ENCODE measurements at regions not wholly inside any gene's neighbourhood (a gene's known extent, or its start where the extent isn't known, plus 50 kb on each side); places are given as distances from the start of the nearest gene placed in this dataset.
"Not testable (repeated sequence)": the region's sequence is repeated elsewhere in the genome, so short reads cannot be mapped to it uniquely, and the experiment has no call there.

DNA sequence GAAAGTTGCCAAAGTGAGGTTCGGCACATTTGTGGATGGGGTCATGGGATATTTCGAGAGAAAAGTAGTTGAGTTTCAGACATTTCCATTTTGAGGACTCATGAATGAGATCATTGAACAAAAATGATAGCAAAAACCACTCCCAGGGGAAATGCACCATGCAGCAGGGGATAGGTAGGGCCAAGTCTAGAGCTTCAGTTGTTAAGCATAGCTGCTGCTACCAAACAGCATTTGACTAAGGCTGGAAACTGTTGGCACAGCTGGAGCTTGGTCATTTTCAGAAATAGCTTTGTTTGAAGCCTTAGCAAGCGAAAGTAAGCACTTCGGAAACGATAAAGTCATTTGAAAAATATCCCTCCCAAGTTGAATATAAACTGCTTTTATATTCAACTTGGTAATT, 431.8 kb downstream of the SOCS6 start:
- no peak for ATAC-seq (replicated peaks; ENCODE audit: extremely low read depth, poor library complexity, severe bottlenecking)
- Mint-ChIP-seq H3K27me3 (no peaks in the 10 kb centered on the region), H3K9me3 (peaks cover 6% of the 10 kb centered on the region), H3K36me3 (ENCODE audit: insufficient read depth) (no peaks in the 10 kb centered on the region), H3K4me3 (no peak overlapping the region), H3K27ac (ENCODE audit: low read depth) (no peak overlapping the region), H3K4me1 (no peaks in the 10 kb centered on the region)
- no peak for DNase-seq (ENCODE audit: low spot score in 2 of 2)

DNA sequence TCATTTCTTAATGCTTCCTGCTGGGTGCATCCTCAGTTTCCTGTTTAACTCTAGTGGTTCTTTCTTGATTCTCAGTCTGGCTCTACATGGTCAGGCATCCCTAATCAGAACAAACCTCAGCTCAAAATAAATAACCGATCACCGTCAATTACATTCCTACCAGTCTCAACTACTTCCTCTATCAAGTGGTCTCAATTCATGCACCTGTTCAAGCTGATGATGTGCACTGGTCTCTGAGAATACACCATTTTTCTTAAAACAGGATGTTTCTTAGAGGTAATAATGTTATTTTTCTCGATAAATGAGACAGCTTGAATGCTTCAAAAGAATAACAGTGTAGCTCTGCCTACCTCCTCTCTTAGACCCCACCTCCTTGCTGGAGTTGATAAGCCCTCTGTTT, 420.9 kb downstream of the SOCS6 start:
- DNase-seq (ENCODE audit: low spot score in 2 of 2) = no peak
- no peak for ATAC-seq (replicated peaks; ENCODE audit: extremely low read depth, poor library complexity, severe bottlenecking)
- H3K4me3 Mint-ChIP-seq = no peak overlapping the region
- peaks cover 30% of the 10 kb centered on the region for H3K9me3 Mint-ChIP-seq
- H3K4me1 Mint-ChIP-seq = no peaks in the 10 kb centered on the region
- H3K36me3 Mint-ChIP-seq (ENCODE audit: insufficient read depth) = no peaks in the 10 kb centered on the region
- H3K27me3 Mint-ChIP-seq = no peaks in the 10 kb centered on the region
- no peak overlapping the region for H3K27ac Mint-ChIP-seq (ENCODE audit: low read depth)

DNA sequence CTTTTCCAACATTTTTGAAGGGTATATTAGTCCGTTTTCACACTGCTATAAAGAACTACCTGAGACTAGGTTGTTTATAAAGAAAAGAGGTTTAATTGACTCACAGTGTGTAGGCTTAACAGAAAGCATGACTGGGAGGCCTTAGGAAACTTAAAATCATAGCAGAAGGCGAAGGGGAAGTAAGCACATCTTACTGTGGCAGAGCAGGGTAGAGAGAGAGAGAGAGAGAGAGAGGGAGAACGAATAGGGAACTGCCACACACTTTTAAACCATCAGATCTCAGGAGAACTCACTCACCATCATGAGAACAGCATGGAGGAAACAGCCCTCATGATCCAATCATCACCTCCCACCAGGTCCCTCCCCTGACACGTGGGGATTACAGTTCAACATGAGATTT, 420.3 kb downstream of the SOCS6 start:
- Mint-ChIP-seq H3K36me3 (ENCODE audit: insufficient read depth) (no peaks in the 10 kb centered on the region), H3K27me3 (no peaks in the 10 kb centered on the region), H3K9me3 (peaks cover 30% of the 10 kb centered on the region), H3K27ac (ENCODE audit: low read depth) (no peak overlapping the region), H3K4me3 (no peak overlapping the region), H3K4me1 (no peaks in the 10 kb centered on the region)
- no peak for DNase-seq (ENCODE audit: low spot score in 2 of 2)
- ATAC-seq (replicated peaks; ENCODE audit: extremely low read depth, poor library complexity, severe bottlenecking) = no peak

DNA sequence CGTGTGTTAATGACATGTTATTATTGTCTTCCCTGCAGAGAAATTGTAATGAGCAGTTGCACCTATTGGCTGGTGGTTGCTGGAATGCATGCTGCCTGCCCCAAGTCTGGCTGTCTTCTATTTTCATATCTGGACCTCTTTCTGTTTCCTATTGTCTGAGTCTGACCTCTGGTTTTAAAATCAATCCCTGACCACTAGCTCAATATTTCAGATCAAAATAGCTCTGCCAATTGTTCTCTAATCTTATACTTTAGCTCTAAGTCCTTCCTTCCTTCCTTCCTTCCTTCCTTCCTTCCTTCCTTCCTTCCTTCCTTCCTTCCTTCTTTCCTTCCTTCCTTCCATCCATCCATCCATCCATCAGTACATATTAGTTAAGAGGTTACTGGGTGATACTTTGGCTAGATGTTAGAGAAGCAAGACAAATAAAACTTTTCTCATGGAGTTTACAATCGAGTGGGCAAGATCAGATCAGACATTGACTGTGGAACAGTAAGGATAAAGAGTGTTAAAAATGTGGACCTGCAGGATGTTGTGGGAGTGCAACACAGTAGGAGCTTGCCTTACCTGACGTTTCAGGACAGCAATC, 417.1 kb downstream of the SOCS6 start:
- Mint-ChIP-seq H3K27ac (ENCODE audit: low read depth) (no peak overlapping the region), H3K4me3 (no peak overlapping the region), H3K9me3 (peaks cover 33% of the 10 kb centered on the region), H3K36me3 (ENCODE audit: insufficient read depth) (no peaks in the 10 kb centered on the region), H3K4me1 (no peaks in the 10 kb centered on the region), H3K27me3 (no peaks in the 10 kb centered on the region)
- DNase-seq (ENCODE audit: low spot score in 2 of 2) (no peak), ATAC-seq (replicated peaks; ENCODE audit: extremely low read depth, poor library complexity, severe bottlenecking) (no peak)

DNA sequence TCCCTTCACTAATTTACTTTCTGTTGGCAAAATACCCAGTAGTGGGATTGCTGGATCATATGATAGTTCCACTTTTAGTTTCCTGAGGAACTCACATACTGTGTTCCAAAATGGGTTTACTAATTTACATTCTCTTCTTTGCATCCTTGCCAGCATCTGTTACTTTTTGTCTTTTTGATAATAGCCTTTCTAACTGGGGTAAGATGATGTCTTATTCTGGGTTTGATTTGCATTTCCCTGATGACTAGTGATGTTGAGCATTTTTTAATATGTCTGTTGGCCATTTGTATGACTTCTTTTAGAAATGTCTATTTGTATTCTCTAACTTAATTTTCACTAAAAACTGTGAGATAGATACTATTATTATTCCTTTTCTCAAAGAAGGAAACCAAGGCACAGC, 411.7 kb downstream of the SOCS6 start:
- no peaks in the 10 kb centered on the region for H3K4me1 Mint-ChIP-seq
- no peaks in the 10 kb centered on the region for H3K36me3 Mint-ChIP-seq (ENCODE audit: insufficient read depth)
- no peak overlapping the region for H3K27ac Mint-ChIP-seq (ENCODE audit: low read depth)
- H3K9me3 Mint-ChIP-seq = peaks cover 32% of the 10 kb centered on the region
- ATAC-seq (replicated peaks; ENCODE audit: extremely low read depth, poor library complexity, severe bottlenecking) (no peak), DNase-seq (ENCODE audit: low spot score in 2 of 2) (no peak)
- no peak overlapping the region for H3K4me3 Mint-ChIP-seq
- H3K27me3 Mint-ChIP-seq = no peaks in the 10 kb centered on the region

DNA sequence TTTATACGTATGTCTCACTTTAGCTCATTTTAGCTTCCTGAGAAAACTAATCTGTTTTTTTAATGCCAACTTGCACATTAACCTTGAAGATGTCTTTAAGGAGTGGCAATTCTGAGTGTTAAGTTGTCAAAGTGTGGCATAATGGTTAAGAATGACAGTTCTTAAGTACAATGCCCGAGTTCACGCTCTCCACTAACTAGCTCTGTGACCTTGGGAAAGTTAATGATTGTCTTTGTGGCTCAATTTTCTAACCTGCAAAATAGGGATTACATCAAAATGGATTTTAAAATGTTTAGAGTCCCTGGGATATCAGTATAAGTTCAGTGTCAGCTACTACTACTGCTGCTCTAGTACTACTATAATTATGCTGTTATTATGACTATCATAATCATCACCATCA, 409.7 kb downstream of the SOCS6 start:
- no peaks in the 10 kb centered on the region for H3K4me1 Mint-ChIP-seq
- no peak overlapping the region for H3K27ac Mint-ChIP-seq (ENCODE audit: low read depth)
- no peak overlapping the region for H3K4me3 Mint-ChIP-seq
- H3K9me3 Mint-ChIP-seq = peaks cover 32% of the 10 kb centered on the region
- ATAC-seq (replicated peaks; ENCODE audit: extremely low read depth, poor library complexity, severe bottlenecking) (no peak), DNase-seq (ENCODE audit: low spot score in 2 of 2) (no peak)
- H3K36me3 Mint-ChIP-seq (ENCODE audit: insufficient read depth) = no peaks in the 10 kb centered on the region
- H3K27me3 Mint-ChIP-seq = no peaks in the 10 kb centered on the region

DNA sequence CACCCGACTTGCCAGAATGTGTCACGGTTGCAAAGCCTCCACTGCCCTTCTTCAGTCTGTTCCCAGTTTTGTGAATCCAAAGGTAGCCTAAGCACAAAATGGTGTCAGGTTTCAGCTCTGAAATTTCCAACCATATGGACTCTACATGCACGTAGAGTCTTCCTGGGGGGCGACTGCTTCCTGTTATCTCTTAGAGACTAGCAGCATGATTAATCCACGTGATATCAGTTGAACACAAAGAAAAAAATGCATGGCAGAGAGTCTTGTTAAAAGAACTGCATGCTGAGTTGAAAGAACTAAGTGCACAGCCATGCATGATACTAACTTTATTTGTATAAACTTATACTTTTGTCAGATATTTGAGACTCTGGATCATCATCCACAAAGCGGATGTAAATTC, 404.4 kb downstream of the SOCS6 start:
- Mint-ChIP-seq H3K27ac (ENCODE audit: low read depth) (no peak overlapping the region), H3K4me3 (no peak overlapping the region), H3K9me3 (peaks cover 20% of the 10 kb centered on the region), H3K27me3 (no peaks in the 10 kb centered on the region), H3K36me3 (ENCODE audit: insufficient read depth) (no peaks in the 10 kb centered on the region), H3K4me1 (no peaks in the 10 kb centered on the region)
- no peak for DNase-seq (ENCODE audit: low spot score in 2 of 2)
- no peak for ATAC-seq (replicated peaks; ENCODE audit: extremely low read depth, poor library complexity, severe bottlenecking)

DNA sequence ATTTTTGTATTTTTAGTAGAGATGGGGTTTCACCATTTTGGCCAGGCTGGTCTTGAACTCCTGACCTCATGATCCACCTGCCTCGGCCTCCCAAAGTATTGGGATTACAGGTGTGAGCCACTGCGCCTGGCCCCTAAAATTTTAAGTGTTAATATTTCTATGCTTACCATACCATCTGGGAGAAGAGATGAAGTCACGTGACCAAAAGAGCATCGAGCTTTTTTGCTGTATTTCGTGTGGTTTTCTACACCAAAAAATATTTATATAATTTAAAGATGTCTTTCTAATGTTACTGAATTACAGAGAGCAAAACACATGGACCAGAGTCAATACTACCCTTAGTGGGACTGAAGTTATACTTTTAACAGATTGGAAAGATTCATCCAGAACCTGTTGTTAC, 400.9 kb downstream of the SOCS6 start:
- not testable (repeated sequence) for H3K27ac Mint-ChIP-seq (ENCODE audit: low read depth); ATAC-seq (replicated peaks; ENCODE audit: extremely low read depth, poor library complexity, severe bottlenecking)

DNA sequence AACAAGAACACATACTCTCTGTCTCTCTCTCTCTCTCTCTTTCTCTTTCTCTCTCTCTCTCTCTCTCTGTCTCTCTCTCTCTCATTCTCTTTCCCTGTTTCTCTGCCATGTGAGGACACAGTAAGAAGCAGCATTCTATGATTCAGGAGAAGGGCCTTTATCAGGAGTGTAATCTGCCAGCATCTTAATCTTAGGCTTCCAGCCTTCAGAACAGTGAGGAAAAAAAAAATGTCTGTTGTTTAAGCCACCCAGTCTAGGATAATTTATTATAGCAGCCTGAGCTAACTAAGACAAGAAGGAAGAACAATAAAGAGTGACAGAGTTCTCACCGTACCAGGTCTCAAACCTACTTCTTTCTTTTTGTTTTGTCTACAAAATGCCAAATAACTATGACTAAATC, 399.4 kb downstream of the SOCS6 start:
- Mint-ChIP-seq H3K36me3 (ENCODE audit: insufficient read depth) (peaks cover 1% of the 10 kb centered on the region), H3K4me3 (no peak overlapping the region), H3K27me3 (no peaks in the 10 kb centered on the region), H3K9me3 (peaks cover 23% of the 10 kb centered on the region), H3K27ac (ENCODE audit: low read depth) (no peak overlapping the region), H3K4me1 (no peaks in the 10 kb centered on the region)
- DNase-seq (ENCODE audit: low spot score in 2 of 2) (no peak), ATAC-seq (replicated peaks; ENCODE audit: extremely low read depth, poor library complexity, severe bottlenecking) (no peak)

More for the DNA sequence above, 400.9 kb downstream of the SOCS6 start:
- H3K27me3 Mint-ChIP-seq; H3K36me3 Mint-ChIP-seq (ENCODE audit: insufficient read depth); H3K4me1 Mint-ChIP-seq; H3K4me3 Mint-ChIP-seq; DNase-seq (ENCODE audit: low spot score in 2 of 2): not testable (repeated sequence)
- H3K9me3 Mint-ChIP-seq = peaks cover 16% of the 10 kb centered on the region

DNA sequence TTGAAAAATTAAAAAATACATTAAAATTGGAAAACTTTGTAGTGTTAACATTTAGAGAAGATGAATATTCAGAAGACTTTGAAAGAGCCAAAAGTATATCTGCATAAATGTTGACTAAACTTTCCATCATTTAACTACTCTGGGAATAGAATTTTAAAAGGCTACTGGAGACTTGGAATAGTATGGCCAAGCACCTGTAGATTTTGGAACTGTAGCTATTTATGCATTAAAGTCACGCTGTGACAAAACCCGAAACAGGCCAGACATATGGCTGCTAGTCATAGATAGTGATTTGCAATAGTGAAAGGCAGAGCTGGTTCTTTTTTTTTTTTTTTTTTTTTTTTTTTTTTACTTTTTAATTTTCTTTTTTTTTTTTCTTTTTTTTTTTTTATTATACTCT, 396.0 kb downstream of the SOCS6 start:
- peaks cover 15% of the 10 kb centered on the region for H3K9me3 Mint-ChIP-seq
- ATAC-seq (replicated peaks; ENCODE audit: extremely low read depth, poor library complexity, severe bottlenecking) = no peak
- no peak for DNase-seq (ENCODE audit: low spot score in 2 of 2)
- H3K27me3 Mint-ChIP-seq = no peaks in the 10 kb centered on the region
- no peaks in the 10 kb centered on the region for H3K4me1 Mint-ChIP-seq
- H3K27ac Mint-ChIP-seq (ENCODE audit: low read depth) = no peak overlapping the region
- no peak overlapping the region for H3K4me3 Mint-ChIP-seq
- peaks cover 1% of the 10 kb centered on the region for H3K36me3 Mint-ChIP-seq (ENCODE audit: insufficient read depth)

DNA sequence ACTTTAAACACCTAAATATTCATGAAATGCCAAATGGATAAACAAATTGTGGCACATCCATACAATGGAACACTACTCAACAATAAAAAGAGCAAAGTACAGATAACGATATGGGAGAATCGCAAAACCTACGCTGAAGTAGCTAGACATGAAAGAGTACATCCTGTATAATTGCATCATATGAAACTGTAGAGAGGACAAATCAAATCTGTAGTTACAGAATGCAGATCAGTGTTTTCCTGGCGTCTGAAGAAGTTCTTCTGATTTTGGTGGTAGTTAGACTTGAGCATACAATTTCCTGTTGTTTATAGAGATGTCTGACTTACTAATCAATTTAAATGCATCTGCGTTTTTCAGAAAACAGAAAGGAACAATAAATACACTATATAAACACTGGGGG, 394.4 kb downstream of the SOCS6 start:
- H3K4me1 Mint-ChIP-seq = no peaks in the 10 kb centered on the region
- H3K9me3 Mint-ChIP-seq = peaks cover 21% of the 10 kb centered on the region
- no peak overlapping the region for H3K4me3 Mint-ChIP-seq
- no peaks in the 10 kb centered on the region for H3K27me3 Mint-ChIP-seq
- DNase-seq (ENCODE audit: low spot score in 2 of 2) (no peak), ATAC-seq (replicated peaks; ENCODE audit: extremely low read depth, poor library complexity, severe bottlenecking) (peak; percentile 64)
- peaks cover 1% of the 10 kb centered on the region for H3K36me3 Mint-ChIP-seq (ENCODE audit: insufficient read depth)
- H3K27ac Mint-ChIP-seq (ENCODE audit: low read depth) = no peak overlapping the region

DNA sequence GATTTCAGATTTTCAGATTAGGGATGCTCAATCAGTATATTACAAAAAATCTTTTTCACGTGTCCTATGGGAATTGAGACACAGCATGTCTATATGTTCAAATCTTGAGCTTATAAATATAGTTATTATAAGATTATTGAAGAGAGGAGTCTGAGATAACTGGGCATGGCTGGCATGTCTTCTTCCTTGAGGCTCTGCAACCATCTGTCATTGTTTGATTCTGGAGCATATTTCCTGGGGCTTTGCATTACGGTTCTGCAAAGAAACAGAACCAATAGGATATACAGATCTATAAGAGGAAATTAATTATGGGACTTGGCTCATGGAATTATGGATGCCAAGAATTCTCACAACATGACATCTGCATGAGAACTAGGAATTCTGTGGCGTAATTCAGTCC, 386.1 kb downstream of the SOCS6 start:
- ATAC-seq (replicated peaks; ENCODE audit: extremely low read depth, poor library complexity, severe bottlenecking) = no peak
- peaks cover 14% of the 10 kb centered on the region for H3K9me3 Mint-ChIP-seq
- no peak overlapping the region for H3K4me3 Mint-ChIP-seq
- H3K27ac Mint-ChIP-seq (ENCODE audit: low read depth) = no peak overlapping the region
- H3K4me1 Mint-ChIP-seq = no peaks in the 10 kb centered on the region
- H3K36me3 Mint-ChIP-seq (ENCODE audit: insufficient read depth) = peaks cover 2% of the 10 kb centered on the region
- DNase-seq (ENCODE audit: low spot score in 2 of 2) = no peak
- H3K27me3 Mint-ChIP-seq = no peaks in the 10 kb centered on the region

DNA sequence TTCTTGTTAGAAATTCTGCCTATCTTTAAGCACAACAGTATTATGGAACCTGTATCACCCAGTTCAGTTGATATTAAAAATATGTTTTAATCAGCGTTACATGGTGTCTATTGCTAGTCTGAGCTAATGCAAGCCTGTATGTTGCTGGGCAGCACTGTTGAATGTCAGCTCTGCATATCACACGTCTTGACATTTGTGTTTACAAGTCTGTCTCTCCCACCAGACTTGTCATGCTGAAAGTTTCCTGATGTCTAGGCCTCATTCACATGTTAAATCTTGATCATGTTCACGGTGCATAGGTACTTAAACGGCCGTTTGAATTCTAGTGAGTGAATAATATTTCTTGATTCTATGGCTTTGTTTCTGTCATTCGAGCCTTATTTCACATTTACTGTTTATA, 385.0 kb downstream of the SOCS6 start:
- no peak overlapping the region for H3K27ac Mint-ChIP-seq (ENCODE audit: low read depth)
- H3K9me3 Mint-ChIP-seq = peaks cover 9% of the 10 kb centered on the region
- ATAC-seq (replicated peaks; ENCODE audit: extremely low read depth, poor library complexity, severe bottlenecking) = no peak
- H3K4me3 Mint-ChIP-seq = no peak overlapping the region
- H3K4me1 Mint-ChIP-seq = no peaks in the 10 kb centered on the region
- H3K27me3 Mint-ChIP-seq = no peaks in the 10 kb centered on the region
- peaks cover 2% of the 10 kb centered on the region for H3K36me3 Mint-ChIP-seq (ENCODE audit: insufficient read depth)
- DNase-seq (ENCODE audit: low spot score in 2 of 2) = no peak

DNA sequence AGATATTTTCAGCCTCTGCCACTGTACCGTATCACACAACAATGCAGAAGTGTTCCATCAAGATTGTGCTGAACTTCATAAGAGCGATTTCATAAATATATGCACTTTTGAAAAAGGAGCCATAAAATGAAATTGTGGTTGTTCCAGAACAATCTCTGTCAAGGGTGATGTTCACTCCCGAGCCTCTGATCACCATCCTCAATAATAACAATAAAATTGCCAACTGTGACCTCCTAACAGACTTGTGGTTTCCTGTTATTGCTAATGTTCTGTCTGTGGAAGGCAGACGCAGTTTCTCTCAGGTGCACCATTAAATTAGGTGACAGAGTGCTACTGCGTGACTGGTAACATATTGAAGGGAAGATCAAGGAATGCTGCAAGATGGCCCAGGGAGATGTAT, 383.7 kb downstream of the SOCS6 start:
- Mint-ChIP-seq H3K36me3 (ENCODE audit: insufficient read depth) (peaks cover 2% of the 10 kb centered on the region), H3K4me3 (no peak overlapping the region), H3K27me3 (no peaks in the 10 kb centered on the region), H3K9me3 (peaks cover 8% of the 10 kb centered on the region), H3K4me1 (no peaks in the 10 kb centered on the region), H3K27ac (ENCODE audit: low read depth) (no peak overlapping the region)
- peak; percentile 53 for ATAC-seq (replicated peaks; ENCODE audit: extremely low read depth, poor library complexity, severe bottlenecking)
- DNase-seq (ENCODE audit: low spot score in 2 of 2) = no peak
